Activated naive CD8-positive, alpha-beta T cell treated with anti-CD3 and anti-CD28 coated beads, Interleukin-2, amount 50 U/mL, for 24 hours (primary cell): ENCODE measurements at regions not wholly inside any gene's neighbourhood (a gene's known extent, or its start where the extent isn't known, plus 50 kb on each side); places are given as distances from the start of the nearest gene placed in this dataset.

Source experiments
- ATAC-seq: fragments of 150-1000 bp; cut with Tn5 transposase; one replicate; pipeline ENCODE4 v1.10.0; 2021
- DNase-seq: peaks from one replicate; pipeline ENCODE4 v3.0.0; 2021
- H3K27ac Mint-ChIP-seq: one replicate; pipeline ENCODE4 v1.8.0; 2021; ENCODE audit warnings: mild to moderate bottlenecking, mixed read lengths
- H3K27me3 Mint-ChIP-seq: one replicate; pipeline ENCODE4 v1.8.0; 2021; ENCODE audit warnings: mixed read lengths
- H3K36me3 Mint-ChIP-seq: one replicate; pipeline ENCODE4 v1.8.0; 2021; ENCODE audit warnings: low read depth, mixed read lengths
- H3K4me1 Mint-ChIP-seq: one replicate; pipeline ENCODE4 v1.8.0; 2021; ENCODE audit warnings: mixed read lengths
- H3K4me3 Mint-ChIP-seq: one replicate; pipeline ENCODE4 v1.8.0; 2021; ENCODE audit warnings: mild to moderate bottlenecking, moderate library complexity, mixed read lengths
- H3K9me3 Mint-ChIP-seq: one replicate; pipeline ENCODE4 v1.8.0; 2021; ENCODE audit warnings: mixed read lengths

- no peak overlapping the region for H3K27ac Mint-ChIP-seq
- ATAC-seq = no peak
- H3K36me3 Mint-ChIP-seq = no peaks in the 10 kb centered on the region
- H3K9me3 Mint-ChIP-seq = no peaks in the 10 kb centered on the region
- no peaks in the 10 kb centered on the region for H3K27me3 Mint-ChIP-seq
- no peak for DNase-seq
- peaks cover 10% of the 10 kb centered on the region for H3K4me1 Mint-ChIP-seq
- H3K4me3 Mint-ChIP-seq = no peak overlapping the region
Measured at GRCh38 chr5:98989727-98990126, 60.9 kb upstream of the CHD1 start.

GRCh38 chr5:98986587-98986986 lies 57.8 kb upstream of the CHD1 start:
- DNase-seq = no peak
- Mint-ChIP-seq H3K4me3 (no peak overlapping the region), H3K9me3 (no peaks in the 10 kb centered on the region), H3K36me3 (no peaks in the 10 kb centered on the region), H3K4me1 (peaks cover 7% of the 10 kb centered on the region), H3K27me3 (no peaks in the 10 kb centered on the region), H3K27ac (no peak overlapping the region)
- no peak for ATAC-seq

DNA sequence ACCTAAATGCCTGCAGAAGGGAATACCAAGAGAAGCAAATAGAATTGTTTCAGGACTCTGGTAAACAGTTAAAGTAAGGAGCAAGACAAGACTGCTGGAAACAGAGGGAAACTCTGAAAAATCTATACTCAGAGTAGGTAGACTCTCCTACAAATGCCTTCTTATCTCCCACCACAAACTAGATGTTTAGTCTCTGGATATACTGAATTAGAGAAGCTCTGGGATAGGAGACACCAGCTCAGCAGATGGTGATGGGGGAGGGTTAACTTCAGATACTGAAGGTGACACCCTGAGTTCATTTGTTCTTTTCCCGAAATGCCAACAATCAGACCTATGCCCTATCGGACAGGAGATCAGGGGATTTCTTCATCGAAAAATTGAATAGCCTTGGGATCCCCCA lies 54.1 kb upstream of the CHD1 start:
- Mint-ChIP-seq H3K27me3 (no peaks in the 10 kb centered on the region), H3K27ac (no peak overlapping the region)

More for the DNA sequence above, 54.1 kb upstream of the CHD1 start:
- no peaks in the 10 kb centered on the region for H3K4me1 Mint-ChIP-seq
- H3K36me3 Mint-ChIP-seq = no peaks in the 10 kb centered on the region
- H3K9me3 Mint-ChIP-seq = no peaks in the 10 kb centered on the region
- H3K4me3 Mint-ChIP-seq = no peak overlapping the region
- no peak for ATAC-seq
- DNase-seq = no peak
